ENCODE measurements at regions not wholly inside any gene's neighbourhood (a gene's known extent, or its start where the extent isn't known, plus 50 kb on each side); places are given as distances from the start of the nearest gene placed in this dataset.
"Not testable (repeated sequence)": the region's sequence is repeated elsewhere in the genome, so short reads cannot be mapped to it uniquely, and the experiment has no call there.

DNA sequence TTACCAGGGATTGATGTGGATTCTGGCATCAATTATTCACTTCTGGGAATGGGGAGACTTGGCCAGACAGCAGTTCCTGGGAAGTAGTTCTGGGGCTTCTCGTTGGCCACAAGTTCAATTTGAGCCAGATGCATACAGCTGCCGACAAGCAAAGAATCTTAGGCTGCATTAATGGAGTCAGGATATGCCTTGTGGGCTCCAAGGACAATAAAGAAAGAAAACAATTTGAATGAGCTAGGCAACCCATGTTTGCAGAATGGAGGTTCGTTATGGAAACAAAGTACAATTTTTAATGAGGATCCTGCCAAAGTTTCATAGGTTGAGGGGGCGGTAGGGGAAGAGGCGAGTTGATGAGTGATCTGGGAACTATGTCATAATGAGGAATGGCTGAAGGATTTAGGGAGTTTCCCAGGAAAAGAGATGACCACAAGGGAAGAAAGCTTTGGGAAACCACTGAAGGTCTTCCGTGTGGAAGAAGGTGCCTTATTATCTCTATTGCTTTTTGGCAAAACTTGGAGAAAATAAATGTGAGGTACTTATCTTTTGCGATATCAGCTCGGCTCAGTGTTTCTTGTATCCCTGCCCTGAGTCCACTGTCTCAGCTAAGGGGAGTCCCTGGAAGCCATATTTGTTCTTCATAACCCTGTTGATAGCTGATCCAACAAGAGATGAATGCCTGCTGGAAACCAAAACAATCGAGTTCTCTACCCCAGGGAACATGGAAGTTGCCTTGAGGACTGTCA, 181.0 kb upstream of the ZNF217 start:
- DNase-seq (ENCODE audit: low read depth, low spot score) = no peak

DNA sequence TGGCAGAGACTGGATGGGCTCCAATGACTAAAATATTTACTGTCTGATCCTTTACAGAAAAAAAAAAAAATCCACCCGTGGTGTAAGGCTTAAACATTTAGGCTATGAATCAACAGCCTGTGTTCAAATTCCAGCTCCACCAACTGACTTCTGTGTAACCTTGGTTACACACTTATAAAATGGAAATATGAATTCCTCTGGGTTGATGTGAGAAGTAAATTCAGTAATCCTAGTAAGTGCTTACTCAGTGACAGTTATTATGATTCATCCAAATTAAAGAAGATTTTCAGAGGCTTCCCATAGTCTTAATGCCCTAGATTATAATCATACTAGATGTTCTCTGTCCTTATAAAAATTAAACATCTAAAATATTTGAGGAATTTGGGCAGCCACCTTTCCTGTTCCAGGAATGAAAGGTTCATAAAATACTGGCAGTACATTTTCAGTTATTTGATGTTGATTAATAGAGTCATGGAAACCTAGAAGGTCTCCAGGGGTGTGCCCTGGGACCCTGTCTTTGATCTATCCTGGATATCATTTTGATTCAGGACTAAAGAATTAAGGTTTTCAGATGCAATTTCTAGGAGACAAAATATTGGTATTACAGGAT, 180.3 kb upstream of the ZNF217 start:
- no peak for DNase-seq (ENCODE audit: low read depth, low spot score)

DNA sequence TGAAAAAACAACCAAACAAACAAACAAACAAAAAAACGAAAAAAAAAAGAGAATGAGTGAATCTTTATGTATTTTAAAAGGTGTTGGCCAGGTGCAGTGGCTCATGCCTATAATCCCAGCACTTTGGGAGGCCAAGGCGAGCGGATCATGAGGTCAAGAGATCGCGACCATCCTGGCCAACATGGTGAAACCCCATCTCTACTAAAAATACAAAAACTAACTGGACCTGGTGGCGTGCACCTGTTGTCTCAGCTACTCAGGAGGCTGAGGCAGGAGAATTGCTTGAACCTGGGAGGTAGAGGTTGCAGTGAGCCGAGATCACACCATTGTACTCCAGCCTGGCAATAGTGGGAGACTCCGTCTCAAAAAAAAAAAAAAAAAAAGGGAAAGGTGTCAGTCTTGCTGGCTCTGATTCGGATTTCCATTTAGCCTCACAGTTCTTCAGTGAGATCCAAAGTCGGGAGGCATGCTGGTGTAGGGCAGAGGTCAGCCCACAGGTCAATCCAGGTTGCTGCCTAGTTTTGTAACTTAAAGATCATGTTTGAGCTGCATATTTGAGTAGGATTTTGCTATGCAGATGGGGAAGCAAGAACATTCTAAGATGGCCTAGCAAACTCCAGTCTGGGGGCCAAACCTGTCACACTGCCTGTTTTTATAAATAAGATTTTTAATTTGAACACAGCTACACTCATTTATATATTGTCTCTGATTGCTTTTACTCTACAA, 179.6 kb upstream of the ZNF217 start:
- DNase-seq (ENCODE audit: low read depth, low spot score) = not testable (repeated sequence)

DNA sequence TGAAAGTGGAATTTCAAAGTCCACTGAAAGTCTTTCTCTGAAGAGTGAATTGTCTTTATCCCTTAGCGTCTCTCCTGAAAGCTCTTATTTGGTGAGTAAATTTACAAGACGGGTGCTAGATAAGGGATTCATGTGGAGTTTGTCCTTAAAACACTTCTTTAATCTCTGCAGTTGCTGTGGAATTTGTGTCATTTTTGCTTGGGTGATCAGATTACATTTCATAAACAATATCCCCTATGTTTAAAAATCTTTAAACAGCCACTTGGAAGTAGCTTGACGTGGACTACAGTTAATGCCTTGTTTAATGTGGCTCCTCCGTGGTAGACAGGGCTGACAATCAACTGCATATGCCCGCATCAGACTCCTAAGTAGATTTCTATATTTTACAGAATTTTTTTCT, 175.4 kb upstream of the ZNF217 start:
- DNase-seq (ENCODE audit: low read depth, low spot score) = no peak

DNA sequence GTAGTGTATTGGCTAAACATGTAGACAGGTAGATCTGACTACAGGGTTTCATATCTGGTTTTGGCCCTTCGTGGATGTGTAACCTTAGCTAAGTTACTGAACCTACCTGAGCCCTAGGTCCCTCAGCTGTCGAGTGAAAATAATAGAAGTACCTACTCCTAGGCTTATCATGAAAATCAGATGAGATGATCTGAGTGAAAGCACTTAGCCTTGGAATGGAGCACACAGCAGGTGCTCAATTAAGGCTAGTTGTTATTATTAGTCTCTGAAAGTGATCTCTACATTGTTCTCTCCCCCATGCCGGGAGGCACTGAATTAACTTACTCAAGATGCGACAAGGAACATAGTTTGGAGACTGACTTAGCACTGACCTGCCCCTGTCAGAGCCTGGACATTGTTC, 174.7 kb upstream of the ZNF217 start:
- no peak for DNase-seq (ENCODE audit: low read depth, low spot score)

DNA sequence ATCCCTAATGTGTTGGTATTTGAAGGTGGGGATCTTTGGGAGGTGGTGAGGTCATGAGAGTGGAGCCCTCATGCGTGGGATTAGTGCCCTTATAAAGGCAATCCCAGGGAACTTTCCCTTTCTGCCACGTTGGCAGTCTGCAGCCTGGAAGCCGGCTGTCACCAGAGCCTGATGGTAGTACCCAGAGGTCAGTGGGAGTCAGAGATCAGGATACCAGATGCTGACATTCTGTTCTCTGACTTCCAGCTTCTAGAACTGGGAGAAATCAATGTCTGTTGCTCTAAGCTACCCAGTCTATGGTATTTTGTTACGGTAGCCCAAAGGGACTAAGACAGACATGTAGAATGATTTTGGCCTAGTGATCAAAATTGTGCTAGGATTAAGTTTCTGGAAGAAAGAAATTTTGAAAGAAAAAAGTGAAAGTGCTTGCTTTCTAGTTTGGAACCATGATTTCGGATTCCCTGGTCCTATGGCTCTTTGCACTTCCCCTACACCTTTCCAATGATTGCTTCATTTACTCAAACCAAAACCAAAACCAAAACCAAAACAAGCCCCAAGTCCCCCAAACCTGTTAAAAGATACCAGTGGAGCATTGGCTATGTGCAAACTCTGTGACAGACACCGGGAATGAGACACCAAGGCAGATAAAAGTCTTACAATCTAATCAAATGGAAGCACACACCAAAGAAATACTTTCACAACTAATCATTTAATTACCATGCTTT, 173.7 kb upstream of the ZNF217 start:
- DNase-seq (ENCODE audit: low read depth, low spot score) = no peak

DNA sequence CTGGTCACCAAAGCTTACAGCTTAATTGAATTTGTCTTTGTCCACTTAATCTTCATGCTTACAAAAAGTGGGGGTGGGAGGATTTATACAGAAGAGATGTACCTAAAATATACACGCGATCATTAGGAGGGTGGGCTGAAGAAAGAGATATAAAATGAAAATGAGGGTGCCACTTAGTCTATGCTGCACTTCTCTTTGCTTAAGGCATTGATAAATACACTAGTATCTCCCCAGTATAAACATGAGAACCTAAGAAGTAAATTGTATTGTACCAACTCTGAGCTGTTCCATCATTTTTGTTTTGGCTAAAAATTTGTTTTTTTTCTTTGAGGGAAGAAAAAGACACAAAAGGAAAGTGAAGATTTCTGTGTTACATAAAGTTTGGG, 170.8 kb upstream of the ZNF217 start:
- DNase-seq (ENCODE audit: low read depth, low spot score) = no peak

DNA sequence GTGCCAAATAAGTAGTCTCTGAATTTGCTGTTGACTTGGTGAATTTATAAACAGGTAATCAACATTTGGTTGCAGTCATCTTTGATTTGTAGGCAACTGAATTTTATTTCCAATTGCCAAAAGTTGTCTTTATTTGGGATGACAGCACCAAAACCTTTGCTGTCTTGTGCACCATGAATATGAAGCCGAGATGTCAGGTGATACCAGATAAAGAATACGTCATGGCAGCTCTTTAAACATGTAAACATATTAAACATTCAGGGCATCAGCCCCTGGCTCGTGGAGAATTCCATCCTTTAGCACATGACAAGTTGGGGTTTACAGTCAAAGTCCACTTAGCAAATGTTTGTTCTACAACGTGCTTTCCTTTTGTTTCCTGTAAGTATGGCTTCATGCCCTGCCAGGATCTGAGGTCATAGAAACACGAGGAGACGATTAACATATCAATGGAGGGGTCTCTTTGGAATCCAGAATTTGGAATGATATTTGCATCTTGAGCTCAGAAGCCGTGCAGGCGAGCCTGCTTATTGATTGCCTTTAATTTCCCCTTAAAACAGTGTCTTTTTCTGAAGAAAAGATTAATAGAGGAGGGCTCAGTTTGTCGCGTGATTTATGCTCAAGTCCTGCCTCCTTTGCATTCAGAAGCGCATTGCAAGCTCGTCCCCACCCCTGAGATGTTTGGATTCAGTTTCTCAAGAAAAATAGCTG, 170.2 kb upstream of the ZNF217 start:
- peak; percentile 20 for DNase-seq (ENCODE audit: low read depth, low spot score)

DNA sequence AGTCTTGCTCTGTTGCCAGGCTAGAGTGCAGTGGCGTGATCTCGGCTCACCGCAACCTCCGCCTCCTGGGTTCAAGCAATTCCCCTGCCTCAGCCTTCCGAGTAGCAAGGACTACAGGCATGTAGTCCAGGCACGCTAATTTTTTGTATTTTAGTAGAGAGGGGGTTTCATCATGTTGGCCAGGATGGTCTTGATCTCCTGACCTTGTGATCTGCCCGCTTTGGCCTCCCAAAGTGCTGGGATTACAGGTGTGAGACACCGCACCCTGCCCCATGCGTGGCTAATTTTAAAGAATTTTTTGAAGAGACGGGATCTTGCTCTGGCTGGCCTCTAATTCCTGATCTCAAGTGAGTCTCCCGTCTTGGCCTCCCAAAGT, 168.8 kb upstream of the ZNF217 start:
- DNase-seq (ENCODE audit: low read depth, low spot score) = not testable (repeated sequence)

DNA sequence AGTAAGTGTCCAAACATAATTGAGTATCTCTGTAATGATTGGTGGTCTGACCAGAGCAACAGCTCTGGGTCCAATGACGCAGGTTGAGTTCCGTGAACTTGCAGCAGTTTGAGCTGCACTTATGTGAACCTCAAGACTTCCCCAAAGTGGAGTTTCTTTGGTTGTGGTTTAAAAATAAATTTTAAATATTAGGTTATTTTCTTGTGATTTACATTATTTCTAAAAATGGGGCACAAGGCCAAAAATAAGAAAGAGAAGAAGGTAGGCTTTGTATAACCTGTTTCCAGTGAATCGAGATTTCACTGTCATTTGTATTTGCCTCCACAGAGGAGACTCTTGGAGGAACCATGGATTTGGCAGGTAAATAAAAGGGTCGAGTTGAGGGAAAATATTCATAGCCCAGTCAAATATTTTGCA, 166.4 kb upstream of the ZNF217 start:
- no peak for DNase-seq (ENCODE audit: low read depth, low spot score)

DNA sequence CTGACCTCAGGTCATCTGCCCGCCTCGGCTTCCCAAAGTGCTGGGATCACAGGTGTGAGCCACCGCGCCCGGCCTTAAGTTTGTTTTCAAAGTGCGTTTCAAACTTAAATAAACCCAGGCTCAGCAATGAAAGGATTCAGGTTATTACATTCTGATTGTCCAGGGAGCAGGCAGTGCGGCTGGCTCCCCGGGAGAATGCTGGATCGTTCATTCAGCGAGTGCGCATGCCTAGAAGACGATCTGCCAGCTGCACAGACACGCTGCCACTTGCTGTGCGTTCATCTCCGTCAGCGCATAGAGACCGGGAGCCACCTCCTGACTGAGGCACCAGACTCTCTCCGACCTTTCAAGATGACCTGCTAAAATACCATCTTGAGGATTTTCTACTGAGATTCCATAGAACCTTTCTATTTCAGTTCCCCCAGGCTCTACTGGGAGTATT, 163.9 kb upstream of the ZNF217 start:
- DNase-seq (ENCODE audit: low read depth, low spot score) = no peak

DNA sequence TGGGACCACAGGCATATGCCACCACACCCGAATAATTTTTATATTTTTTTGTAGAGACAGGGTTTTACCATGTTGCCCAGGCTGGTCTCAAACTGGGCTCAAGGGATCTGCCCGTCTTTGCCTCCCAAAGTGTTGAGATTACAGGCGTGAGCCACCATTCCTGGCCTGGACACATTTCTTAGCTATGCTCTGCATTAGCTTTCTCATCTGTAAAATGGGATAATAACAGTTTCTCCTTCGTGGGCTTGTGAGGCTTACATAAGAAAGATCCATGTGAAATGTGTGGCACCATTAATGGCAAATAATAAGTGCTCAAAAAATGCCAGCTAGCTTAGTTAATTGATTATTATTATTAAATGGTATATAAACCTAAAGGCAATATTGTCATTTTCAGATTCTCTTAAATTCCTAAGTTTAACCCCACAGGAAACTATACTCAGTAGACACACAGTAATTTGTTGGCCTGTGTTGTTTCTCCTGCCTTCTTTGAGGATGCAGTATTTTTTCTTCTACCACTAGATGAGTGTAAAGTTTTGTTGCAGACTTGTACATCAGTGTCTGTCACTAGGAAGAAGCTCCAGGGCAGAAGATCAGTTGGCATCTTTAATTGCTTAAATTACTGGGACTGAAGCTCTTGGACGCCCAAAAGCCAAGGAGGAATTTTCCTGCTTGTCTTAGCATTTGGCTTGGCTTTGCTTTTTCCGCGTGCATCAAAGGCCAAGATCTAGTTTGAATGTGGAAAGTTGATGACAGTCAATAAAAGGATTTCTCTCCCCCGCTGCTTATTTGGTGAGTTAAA, 162.3 kb upstream of the ZNF217 start:
- no peak for DNase-seq (ENCODE audit: low read depth, low spot score)

DNA sequence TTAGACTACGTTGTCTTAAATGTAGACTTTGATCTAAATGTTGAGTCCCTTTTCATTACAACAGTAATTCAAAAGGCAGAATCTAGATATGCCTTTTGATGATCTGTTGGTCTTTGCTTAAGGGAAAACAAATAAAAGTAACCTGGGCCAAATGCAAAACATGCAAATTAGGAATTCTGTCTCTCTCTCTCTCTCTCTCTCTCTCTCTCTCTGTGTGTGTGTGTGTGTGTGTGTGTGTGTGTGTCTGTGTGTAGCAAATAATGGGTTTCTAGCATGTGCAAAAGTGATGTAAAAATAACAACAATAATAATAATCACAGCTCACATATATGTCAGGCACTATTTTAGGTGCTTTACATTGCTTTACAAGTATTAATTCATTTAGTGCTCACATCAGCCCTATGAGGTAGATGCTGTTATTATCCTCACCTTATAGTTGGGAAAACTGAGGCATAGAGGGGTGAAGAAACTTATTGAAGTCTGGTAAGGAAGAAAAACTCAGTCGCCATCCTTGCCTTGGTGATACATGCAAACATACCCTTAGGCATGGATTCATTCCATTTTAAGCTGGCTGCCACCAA, 160.3 kb upstream of the ZNF217 start:
- DNase-seq (ENCODE audit: low read depth, low spot score) = no peak

DNA sequence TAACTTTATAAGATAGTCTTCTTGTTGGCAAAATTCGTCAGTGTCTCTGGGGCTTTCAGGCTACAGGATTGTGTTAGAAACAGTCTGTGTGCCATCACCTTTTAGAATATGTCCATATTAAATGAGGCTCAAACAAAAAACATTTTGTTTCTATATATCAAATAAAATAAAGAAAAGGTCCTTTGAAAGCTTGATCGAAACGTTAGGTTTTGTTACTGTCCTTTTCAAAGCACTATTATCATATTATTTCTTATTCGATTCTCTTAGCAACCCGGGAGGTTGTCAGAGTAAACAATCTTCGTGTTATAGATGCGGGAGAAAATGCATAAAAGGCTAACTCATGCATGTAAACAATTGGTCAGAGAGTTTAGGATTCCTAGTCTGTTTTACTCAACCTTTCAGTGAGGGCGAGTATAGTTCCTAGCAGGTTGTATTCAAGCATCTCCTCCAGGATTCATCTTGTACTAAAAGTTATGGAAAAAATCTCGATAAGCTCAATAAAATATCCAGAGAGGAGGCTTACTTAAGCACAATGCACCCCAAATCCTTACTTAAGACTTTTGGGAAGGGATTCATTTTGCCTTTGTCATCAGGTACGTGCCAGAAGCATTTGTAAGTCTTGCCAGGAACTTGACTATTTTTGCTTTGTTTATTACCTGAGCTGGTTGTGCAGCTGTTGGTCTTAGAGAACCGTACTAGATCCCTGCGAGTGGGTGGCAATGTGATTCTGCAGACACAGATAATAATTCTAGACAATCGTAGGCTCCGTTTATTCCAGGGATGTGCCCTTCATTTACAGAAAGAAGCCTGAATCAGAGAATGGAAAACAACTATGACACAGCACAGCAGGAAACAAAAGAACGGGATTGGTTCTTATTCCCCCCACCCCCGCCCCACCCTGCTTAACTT, 159.6 kb upstream of the ZNF217 start:
- no peak for DNase-seq (ENCODE audit: low read depth, low spot score)

DNA sequence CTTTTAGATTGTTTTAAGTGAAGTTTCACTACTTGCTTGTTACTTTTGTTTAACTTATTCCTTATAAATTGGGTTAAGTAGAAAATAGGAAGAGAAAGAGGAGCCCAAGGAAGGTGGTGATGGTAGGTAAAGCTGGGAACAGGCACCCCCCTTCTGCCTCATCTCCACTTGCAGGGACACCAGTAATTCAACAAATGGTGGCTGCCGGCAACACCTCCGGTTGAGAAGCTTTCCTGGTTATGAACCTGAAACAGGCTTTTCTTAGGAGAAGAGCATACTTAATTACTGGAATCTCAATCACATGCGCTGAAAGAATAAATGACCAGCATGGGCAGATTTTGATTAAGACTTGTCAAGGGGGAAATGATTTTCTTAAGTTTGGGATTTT, 158.9 kb upstream of the ZNF217 start:
- no peak for DNase-seq (ENCODE audit: low read depth, low spot score)

DNA sequence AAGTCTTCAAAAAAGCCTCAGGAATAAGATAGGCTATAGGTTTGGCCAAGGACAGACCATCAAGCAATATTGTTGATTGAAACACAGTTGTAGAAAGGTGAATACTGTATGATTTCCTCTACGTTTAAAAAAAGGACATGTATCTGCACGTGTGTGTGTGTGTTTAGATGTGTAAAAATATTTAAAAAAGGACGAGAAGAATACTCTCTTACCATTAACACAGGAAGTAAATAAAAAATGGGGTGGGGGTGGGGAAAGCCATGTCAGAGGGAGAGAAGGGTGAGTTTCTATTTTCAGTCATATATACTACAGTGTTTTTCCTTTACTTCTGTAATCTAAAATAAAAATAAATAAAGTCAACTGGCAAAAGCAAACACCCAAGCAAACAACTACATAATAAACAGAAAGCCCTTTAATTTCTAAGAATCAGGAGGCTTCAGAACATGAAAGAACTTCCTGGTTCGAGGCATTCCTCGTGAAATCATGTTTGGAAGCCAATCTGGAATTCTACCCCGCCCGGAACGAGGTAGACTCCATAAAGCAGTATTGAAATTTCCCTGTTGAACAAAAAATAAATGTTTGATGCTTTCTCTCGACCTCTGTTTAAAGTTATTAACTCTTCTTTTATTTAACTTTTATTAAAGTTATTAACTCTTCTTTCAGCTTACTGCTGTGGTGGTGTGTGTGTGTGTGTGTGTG, 158.1 kb upstream of the ZNF217 start:
- no peak for DNase-seq (ENCODE audit: low read depth, low spot score)

DNA sequence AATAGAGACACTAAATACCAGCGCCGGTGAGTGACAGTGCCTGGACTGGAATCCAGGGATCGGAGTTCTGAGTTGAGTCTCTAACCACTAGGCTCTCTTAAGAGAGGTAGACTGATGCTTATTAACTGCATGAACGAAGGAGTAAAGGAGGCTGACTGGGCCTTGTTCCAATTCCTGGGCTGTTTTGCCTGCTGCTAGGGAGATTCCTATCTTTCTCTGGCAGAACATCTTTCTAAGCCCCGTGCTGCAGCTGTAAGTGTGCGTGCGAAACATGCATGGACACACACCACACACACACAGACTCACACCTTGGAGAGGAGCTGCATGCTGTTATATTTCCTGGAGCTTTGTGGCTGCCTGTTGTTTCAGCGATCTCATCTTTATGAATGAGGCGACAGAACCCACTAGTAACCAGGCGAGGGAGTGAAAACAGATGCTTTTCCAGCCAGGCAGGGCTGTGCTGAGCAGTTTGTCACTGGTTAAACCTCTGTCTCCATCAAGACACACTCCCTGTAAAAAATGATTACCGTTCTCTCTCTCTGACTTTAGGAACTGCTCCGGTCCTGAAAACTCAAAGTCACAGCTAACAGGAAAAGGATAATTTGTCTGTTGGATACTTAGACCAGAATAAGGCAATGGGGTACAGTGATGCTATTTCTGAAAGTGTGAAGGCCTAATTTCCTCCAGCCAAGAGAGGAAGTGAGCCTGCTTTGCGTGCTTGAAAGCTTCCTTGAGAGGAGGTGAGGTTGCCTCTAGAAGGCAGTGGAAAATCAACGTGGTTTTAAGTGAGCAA, 157.4 kb upstream of the ZNF217 start:
- DNase-seq (ENCODE audit: low read depth, low spot score) = no peak

DNA sequence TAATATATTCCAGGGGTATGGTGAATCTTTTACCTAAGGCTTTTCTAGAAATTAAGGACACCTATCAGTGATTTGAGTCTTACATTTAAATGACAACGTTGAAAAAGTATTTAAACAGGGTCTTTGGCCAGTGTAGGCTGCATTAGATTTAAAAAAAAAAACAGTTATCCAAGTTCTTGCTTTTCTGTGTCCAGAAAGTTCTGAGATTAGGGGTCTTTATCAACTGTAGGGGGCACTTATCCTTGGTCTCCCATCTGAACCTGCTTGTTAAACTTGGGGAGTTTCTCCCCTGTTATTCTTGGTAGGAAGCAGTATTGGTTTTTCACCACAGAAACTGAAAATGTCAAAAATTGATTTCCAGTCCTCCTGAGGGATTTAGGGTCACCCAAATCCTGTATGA, 155.9 kb upstream of the ZNF217 start:
- DNase-seq (ENCODE audit: low read depth, low spot score) = no peak

Data from pulmonary artery endothelial cell (primary cell).